ENCODE measurements at regions not wholly inside any gene's neighbourhood (a gene's known extent, or its start where the extent isn't known, plus 50 kb on each side); places are given as distances from the start of the nearest gene placed in this dataset.

DNA sequence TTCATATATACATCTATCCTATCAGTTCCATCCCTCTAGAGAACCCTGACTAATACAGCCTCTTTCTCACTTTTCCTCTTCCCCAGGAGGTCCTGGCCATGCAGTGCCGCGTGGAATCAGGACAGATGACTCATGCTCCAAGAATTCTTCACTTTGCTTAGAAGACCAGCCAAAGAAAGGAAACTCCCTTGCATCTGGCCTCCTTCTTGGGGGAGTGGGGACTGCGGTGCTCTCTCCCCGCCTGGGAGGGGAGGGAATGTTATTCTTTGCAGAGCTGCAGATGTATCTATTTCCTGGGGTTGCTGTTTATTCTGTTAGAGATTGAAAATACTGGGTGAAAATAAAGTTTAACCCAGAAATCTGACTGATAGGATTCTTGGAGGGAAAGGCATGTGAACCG, 111.5 kb upstream of the SH3BP4 start:
- DNase-seq (ENCODE audit: insufficient read length, low spot score) (no peak), FAIRE-seq (no peak)

DNA sequence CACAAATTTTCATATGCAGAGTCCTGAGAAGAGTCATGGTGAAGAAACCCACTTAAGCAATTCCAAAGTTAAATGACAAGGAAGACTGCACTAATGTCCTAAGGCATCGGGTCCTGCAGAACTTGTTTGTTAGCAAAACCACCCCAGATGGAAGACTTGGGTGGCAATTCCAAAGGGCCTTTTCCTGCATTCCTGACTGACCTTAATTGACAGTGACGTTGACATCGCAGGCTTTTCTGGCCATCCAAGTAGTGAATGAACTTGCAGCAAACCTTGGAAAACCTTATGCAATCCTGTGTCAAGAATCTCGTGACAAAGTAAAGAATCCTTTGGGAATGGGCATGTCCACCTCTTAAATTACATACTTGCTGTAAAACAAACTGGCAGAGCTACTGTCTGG, 112.5 kb upstream of the SH3BP4 start:
- FAIRE-seq (no peak), DNase-seq (ENCODE audit: insufficient read length, low spot score) (no peak)

DNA sequence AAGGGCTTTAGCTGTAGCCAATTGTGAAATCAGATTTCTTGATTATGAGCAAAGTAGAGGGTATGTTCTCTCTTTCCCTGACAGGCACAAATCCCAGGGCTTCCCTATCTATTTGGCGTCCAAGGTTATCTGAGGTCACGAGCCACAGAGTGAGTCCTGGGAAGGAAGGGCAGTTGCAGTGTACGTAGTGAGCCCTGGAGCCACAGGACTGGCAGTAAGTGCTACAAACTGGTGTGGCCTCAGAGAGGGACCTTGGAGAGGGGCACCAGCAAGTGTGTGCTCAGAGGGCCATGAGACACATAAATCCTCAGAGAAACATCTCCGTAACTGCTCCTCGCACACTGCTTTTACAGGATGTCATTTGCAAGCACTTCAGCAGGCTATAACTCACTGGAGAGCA, 115.5 kb upstream of the SH3BP4 start:
- DNase-seq (ENCODE audit: insufficient read length, low spot score) (no peak), FAIRE-seq (no peak)

DNA sequence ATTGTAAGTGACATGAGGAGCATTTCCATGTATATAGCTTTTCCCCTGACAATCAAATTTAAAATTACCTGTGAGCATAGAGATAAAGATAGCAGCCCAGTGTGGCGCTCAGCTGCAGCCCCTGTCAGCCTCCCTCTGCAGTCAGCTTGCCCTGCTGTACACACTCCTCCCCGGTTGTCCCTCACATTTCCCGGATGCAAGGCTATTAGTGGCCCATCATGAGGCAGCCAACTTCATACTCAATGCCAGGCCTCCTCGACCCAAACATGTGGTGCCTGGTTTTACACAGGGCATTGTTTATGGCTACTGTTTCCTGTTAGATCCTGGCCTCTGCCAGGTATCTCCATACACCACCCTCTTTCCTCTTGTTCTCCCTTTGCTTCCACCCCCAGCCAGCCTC, 116.1 kb upstream of the SH3BP4 start:
- DNase-seq (ENCODE audit: insufficient read length, low spot score): no peak
- no peak for FAIRE-seq

DNA sequence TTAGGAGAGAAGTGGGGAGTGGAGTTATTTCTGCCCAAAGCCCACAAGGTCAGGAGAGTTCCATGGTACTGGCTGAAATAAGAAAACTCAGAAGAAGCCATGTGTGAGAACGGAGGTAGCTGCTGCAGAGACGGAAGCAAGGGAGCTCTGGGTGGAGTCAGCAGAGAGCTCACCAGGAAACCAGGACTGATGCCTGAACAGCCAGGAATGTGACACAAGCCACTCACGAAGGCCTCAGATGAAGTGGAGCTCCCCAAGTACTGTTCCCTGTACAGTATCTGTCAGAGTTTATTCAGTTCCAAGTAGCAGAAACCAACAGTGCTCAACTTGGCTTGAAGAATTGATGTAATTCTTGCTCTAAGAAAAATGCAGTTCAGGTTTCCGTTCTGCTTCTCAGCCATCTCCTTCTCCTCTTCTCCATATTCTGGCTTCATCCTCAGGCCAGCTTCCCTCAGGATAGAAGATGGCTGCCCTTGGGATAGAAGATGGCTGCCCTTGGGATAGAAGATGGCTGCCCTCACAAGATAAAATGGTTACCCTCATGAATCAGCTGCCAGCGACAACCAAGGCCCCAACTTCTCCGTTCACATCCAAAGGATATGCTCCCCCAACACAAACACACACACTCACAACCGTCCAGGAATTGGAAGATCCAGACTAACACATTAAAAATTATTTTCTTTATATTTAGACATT, 117.4 kb upstream of the SH3BP4 start:
- FAIRE-seq: no peak

DNA sequence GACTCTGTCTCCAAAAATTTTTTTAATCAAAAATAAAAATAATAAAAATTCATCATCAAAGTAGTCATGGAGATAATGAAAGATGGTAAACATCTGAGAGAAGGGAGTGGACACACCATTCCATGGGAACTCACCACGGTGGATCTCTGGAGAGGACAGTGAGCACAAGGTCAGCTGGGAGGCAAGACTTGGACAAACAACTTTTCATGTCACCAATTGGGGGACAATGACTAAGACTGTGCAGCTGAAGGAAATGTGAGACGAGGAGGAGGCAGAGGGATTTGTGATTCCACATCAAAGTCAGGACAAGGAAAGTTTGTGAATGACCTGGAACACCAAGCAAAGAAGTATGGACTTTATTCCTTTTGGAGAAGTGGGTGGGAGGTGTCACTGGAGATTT, 121.0 kb upstream of the SH3BP4 start:
- DNase-seq (ENCODE audit: insufficient read length, low spot score): no peak
- no peak for FAIRE-seq

More for the DNA sequence above, 117.4 kb upstream of the SH3BP4 start:
- DNase-seq (ENCODE audit: insufficient read length, low spot score): no peak

DNA sequence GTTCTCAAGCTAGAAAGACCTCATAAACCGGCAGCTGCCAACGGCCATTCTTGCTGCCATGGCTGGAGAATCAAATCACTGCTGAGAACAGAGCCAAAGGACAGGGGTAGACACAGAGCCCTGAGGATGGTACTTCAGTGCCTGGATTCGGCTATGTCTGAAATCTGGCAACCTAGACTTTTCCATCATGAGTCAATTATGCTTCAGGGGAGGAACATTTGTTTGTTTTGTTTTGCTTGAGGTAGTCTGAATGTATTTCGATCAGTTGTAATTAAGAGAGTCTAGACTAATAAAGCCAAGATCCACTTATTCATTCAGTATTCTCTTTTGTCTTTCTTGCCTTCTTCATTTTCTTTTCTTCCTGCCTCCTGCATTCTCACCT, 122.8 kb upstream of the SH3BP4 start:
- DNase-seq (ENCODE audit: insufficient read length, low spot score) (no peak), FAIRE-seq (no peak)

DNA sequence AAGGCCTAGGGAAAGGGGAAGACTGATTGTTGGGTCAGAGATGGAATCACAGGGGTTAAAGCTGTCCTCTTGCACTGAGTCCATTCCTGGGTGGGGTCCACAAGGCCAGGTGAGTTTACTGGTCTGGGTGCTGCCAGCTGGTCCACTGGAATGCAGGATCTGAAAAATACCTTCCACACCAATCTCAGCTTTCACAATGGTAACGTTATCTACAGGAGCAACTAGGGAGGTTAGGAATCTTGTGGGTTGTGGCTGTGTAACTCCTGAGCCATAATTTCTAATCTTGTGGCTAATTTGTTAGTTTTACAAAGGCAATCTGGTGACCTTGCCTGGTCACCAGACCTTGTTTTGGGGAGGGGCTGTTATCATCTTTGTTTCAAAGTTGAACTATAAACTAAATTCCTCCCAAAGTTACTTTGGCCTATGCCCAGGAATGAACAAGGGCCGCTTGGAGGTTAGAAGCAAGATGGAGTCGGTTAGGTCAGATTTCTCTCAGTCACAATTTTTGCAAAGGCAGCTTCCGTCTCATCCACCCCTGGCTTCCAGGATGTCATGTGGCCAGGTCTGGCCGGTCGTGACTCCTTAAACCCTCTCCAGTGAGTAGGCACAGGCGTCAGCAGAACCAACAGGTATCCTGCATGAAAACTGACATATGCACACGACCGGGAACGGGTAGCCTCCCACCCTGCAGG, 123.3 kb upstream of the SH3BP4 start:
- FAIRE-seq (no peak), DNase-seq (ENCODE audit: insufficient read length, low spot score) (no peak)

DNA sequence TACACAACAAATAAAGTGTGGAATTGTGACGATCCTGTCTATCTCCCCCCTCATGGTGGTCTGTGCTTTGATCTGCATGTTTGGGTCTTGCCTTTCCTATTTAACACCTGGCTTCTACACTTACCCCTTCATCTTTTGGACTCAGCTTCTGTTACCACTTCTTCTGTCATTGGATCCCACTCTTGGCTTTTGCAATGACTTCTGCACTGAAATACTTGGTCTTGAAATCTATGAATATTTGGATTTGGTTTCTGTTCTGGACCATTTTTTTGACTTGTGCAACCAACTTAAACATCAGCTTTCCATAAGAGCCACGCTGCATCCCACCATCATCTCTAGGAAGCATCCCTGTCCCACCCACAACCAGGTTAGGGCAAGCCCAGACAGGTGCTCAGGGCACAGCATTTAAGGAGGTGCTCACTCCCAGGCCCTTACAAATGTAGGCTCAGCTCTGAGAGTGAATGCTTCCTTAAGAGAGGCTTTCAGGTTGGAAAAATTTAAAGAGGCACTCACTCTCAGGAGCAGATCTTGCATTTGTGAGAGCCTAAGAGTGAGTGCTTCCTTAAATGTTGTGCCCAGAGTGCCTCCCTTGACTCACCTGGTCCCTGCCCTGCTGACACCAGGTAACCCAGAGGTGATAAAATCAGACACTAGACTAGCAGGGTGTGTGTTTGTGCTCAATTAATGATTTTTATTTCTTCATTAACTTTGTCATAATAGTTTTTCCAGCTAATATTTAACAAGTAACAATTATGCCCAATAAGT, 124.5 kb upstream of the SH3BP4 start:
- DNase-seq (ENCODE audit: insufficient read length, low spot score) (no peak), FAIRE-seq (no peak)

DNA sequence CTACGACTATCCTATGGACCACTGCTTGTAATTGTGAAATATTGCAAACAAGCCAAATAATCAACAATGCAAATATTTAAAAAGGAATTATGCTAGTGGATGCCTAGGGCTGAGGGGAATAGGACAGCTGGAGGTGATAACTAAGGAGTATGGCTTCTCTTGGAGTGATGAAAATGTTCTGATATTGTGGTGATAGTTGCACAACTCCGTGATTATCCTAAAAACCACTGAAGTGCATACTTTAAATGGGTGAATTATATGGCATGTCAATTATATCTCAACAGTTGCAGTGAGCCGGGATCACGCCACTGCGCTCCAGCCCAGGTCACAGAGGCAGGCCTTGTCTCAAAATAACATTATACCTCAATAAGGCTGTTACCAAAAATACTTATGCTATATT, 125.1 kb upstream of the SH3BP4 start:
- FAIRE-seq: no peak

DNA sequence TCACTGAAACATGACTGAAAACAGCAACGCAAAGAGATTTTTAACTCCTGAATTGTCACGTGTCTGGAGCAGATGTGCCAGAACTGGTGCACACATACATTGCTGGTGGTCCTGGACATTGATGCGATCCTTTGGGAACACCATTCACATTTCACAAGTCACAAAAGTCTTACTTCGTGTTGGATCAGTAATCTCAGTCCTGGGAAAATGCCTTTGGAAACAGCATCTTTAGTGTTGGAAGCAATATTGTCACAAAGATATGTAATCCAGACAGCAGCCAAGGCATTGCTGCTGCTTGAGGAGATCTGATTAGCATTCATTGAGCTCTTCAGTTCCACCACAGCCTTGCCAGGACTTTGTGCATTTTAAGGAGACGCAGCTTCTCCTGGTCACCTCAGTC, 126.2 kb upstream of the SH3BP4 start:
- no peak for FAIRE-seq
- DNase-seq (ENCODE audit: insufficient read length, low spot score): no peak

More for the DNA sequence above, 125.1 kb upstream of the SH3BP4 start:
- DNase-seq (ENCODE audit: insufficient read length, low spot score): no peak

DNA sequence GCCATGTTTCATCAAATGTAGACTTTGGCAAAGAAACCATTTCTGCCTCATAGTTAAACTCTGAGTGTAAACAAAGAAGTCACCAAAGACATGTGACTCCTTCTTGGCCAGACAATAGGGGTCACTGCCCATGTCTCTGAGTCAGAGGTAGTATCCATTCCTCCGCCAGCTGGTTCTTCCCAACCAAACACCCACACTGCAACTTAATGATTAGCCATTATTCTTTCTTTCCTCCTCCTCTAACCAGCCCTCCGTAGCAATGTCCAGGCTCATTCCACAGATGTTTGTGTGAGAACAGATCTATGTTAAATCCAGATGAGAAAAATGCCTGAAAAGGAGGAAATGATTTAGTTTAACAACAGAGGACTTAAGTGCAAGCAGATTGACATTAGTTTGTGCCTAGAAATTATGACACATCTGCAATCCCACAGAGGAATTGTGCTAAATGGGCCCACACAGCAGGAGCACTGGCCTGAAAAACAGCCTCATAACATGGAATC, 127.9 kb upstream of the SH3BP4 start:
- FAIRE-seq (no peak), DNase-seq (ENCODE audit: insufficient read length, low spot score) (no peak)

DNA sequence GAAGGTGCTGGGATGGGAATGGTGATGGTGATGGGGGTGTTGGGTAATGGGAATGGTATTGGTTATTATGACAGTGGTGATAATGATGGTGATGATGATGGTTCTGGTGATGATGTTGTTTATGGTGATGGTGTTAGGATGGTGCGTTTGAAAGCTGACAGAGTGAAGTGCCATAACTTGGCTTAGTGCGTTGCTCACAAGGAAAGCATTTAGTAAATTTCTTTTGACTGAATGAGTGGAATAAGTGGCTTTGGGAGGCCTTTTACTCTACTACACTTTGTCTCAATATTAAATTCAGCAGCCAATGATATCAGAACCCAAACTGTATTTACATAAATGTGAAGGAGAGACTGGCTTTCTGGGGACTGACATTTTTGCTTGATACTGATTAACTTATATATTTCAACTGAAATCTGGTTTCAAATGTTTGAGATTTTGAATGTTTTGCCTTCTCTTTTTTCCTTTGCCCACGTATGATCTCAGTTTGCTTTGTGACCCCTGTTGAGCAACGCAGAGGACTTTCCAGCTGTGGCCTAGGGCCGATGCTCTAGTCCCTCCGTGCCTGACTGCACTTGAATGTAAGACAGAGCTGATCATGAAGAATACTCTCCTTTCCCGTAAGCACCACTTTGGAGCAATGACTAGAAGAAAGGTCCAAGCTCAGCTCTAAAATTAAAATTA, 128.5 kb upstream of the SH3BP4 start:
- no peak for FAIRE-seq

DNA sequence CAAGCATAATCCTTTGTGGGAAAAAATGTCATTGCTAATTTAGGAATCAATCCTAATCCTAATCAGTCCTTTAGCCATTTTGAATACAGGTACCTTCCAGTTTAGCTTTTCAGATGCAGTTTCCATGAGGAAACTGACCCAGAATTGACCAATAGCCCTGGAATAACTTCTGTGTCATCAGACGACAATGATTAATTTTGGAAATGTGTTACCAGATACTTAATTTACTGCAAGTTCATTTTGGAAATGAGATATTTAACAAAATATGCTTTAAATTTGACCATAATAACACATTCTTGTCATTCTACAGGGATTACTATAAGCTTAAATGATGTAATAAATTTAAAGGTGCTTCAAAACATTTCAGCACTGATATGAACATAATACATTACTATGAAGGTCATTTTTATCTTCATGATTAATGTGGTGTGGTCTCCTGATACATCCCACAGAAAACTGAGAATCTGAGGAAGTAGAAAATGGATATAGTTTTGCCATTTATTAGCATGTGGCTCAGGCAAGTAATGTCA, 129.8 kb upstream of the SH3BP4 start:
- no peak for FAIRE-seq
- DNase-seq (ENCODE audit: insufficient read length, low spot score): no peak

More for the DNA sequence above, 128.5 kb upstream of the SH3BP4 start:
- no peak for DNase-seq (ENCODE audit: insufficient read length, low spot score)

DNA sequence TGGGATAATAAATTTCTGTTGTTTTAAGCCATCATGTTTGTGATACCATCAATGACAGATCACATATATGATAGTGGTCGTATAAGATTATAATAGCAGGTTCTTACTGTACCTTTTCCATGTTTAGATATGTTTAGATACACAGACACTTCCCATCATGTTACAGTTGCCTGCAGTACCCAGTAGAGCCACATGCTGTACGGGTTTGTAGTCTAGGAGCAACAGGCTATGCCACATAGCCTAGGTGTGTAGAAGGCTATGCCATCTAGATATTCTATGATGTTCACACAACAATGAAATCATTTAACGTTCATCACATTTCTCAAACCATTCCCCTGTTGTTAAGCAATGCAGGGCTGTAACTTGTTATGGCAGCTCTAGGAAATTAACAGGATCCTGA, 132.9 kb upstream of the SH3BP4 start:
- FAIRE-seq: peak; percentile 45
- DNase-seq (ENCODE audit: insufficient read length, low spot score): no peak

DNA sequence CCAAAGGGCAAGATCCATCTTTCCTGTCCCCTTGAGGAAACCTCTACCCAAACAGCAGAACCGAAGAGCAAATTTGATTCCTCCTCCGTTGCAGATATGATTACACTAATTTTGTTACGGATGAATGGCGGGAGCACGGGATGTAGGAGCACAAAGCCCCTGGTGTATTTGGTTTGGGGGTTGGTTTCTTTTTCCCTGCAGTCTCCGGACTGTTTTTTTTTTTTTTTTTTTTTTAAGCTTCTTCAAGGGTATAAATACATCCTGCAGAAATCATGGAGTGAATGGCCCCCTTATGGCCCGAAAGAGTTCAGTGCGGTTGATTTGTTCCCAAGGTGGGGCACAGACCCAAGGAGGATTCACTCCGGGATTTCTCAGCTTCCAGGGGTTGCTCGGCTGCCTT, 135.3 kb upstream of the SH3BP4 start:
- FAIRE-seq (no peak), DNase-seq (ENCODE audit: insufficient read length, low spot score) (no peak)

DNA sequence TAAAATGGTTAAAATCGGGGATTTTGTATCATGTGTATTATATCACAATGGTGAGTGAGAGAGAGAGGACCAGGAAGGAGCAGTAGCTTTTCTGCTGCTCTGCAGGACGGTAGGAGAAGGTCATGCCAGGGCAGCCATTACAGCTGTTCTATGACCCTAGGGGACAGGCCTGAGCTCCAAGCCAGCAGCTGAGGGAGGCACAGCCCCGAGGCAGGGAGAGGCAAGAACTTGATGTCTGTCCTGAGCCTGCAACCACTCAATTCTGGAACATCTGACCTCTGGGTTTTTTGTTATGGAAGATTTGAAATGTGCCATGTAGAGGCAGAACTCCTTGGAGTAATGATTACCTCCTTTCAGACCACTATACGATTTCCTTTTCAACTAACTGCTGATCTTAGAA, 135.8 kb upstream of the SH3BP4 start:
- FAIRE-seq: no peak

DNA sequence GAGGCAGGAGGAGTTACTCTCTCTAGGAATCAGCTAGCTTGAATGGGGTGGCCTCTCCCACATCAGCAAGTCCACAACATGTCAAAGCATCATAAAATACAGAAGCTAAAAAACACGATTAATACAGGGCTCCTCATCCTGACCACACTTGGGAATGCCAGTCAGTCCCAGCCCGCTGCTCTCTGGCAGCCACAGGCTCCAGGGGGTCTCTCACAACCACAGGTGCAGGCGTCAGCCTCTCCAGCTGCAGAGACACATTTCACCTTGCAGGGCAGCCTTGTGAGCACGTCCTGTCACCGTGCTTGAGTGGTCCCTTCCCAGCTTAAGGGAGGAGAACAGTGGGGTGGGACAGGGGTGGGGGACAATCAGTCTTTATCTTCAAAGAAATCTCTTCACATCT, 137.4 kb upstream of the SH3BP4 start:
- DNase-seq (ENCODE audit: insufficient read length, low spot score): no peak
- FAIRE-seq: no peak

More for the DNA sequence above, 135.8 kb upstream of the SH3BP4 start:
- no peak for DNase-seq (ENCODE audit: insufficient read length, low spot score)

DNA sequence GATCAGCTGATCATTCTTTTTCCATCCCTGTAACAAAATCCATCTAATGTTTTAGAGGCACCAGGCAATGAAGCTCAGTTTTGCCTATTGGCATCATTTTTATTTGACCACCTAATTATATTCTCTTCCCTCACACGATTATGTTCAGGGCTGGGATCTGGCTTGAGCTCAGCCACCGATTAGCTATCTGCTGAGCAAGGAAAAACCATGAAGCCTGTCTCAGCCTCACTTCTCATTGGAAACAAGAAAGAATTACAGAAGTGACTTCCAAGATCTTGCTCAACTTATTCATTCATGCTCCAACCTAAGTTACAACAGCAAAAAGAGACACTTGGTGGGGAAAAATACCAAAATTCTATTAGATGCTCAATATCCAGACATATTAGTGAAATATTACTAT, 139.0 kb upstream of the SH3BP4 start:
- FAIRE-seq (no peak), DNase-seq (ENCODE audit: insufficient read length, low spot score) (no peak)

DNA sequence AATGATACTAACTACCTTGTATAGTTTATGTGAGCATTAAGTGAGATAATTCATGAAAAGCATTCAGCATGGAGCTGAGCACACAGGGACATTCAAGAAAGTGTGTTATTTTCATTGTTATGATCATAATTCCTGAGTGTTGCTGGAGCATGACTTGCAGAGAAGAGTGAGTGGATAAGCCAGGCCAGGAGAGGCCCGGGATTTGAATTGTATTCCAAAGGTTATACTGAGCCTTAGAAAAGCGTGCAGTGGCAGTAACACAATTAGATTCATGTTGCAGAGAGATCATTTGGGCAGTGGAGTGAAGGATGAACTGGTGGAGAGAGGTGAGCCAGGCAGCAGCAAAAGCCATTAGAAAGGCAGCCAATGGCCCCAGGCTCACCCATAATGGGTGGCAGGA, 142.9 kb upstream of the SH3BP4 start:
- DNase-seq (ENCODE audit: insufficient read length, low spot score) (no peak), FAIRE-seq (no peak)

DNA sequence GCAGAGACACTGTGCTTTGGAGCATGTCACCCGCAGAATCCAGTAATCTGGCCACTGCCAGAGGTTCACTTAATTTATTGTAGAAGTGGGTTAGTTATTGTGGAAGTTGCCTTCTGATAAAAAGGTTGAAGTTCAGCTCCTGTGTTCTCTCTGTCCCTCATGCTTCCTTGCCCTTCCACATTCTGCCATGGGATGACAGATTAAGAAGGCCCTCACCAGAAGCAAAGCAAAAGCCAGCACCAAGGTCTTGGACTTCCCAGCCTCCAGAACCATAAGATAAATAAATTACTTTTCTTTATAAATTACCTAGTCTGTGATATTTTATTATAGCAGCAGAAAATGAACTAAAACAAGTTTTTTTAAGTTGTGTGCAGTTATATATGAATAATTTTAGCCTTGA, 145.0 kb upstream of the SH3BP4 start:
- FAIRE-seq: no peak

More for the DNA sequence above, 145.0 kb upstream of the SH3BP4 start:
- DNase-seq (ENCODE audit: insufficient read length, low spot score): no peak
